Colonic mucosa (tissue), 4 donors: ENCODE measurements at regions not wholly inside any gene's neighbourhood (a gene's known extent, or its start where the extent isn't known, plus 50 kb on each side); places are given as distances from the start of the nearest gene placed in this dataset.

Experiments
- DNase-seq: peaks from one replicate; pipeline ENCODE4 v3.0.0-alpha.2; 2020
- H3K27ac ChIP-seq: fragments of 200-600 bp; one replicate; pipeline ENCODE4 v1.8.0; 2021
- H3K27me3 ChIP-seq: fragments of 200-600 bp; one replicate; pipeline ENCODE4 v1.8.0; 2021
- H3K36me3 ChIP-seq: fragments of 200-600 bp; one replicate; pipeline ENCODE4 v1.8.0; 2021
- H3K4me1 ChIP-seq: fragments of 200-600 bp; one replicate; pipeline ENCODE4 v1.8.0; 2021; ENCODE audit warnings: mild to moderate bottlenecking
- H3K4me3 ChIP-seq: fragments of 200-600 bp; one replicate; pipeline ENCODE4 v1.8.0; 2021
- H3K9ac ChIP-seq, 2 donors: one replicate each; pipeline ENCODE4 v1.7.0; 2013; ENCODE audit warnings: control low read depth in 2 of 2, low read depth in 2 of 2, low read length in 2 of 2
- H3K9me3 ChIP-seq: fragments of 200-600 bp; one replicate; pipeline ENCODE4 v1.8.0; 2021
- CTCF ChIP-seq: fragments of 200-600 bp; IDR thresholded peaks from one replicate; pipeline ENCODE4 v1.8.0; 2022; ENCODE audit warnings: antibody characterized with exemption, mild to moderate bottlenecking
- intact Hi-C: fragments of 100-400 bp; cut with DNase I; formaldehyde crosslinking; loops from one replicate; pipeline ENCODE4 v1.14.1; 2022
- donor health status: healthy.
- donor health status: DM: no; HTN: no; CAD: no.
- donor health status: DM: no; HTN: no; CAD: no.

GRCh38 chr6:164169355-164169754, 754.8 kb downstream of the QKI start:
- TF ChIP-seq CTCF, result no peak
- Histone ChIP-seq H3K9me3 (no peaks in the 10 kb centered on the region), H3K27ac (no peak overlapping the region), H3K36me3 (no peaks in the 10 kb centered on the region), H3K27me3 (no peaks in the 10 kb centered on the region), H3K9ac (no peak overlapping the region), H3K4me3 (no peak overlapping the region), H3K4me1 (no peaks in the 10 kb centered on the region)
- intact Hi-C loops, result no loop called here
- no peak for DNase-seq

- H3K9ac ChIP-seq, result no peak overlapping the region
- no peak overlapping the region for H3K4me3 ChIP-seq
- H3K36me3 ChIP-seq, result no peaks in the 10 kb centered on the region
- intact Hi-C loops, result no loop called here
- no peaks in the 10 kb centered on the region for H3K27me3 ChIP-seq
- no peak for TF ChIP-seq CTCF
- H3K27ac ChIP-seq, result no peak overlapping the region
- H3K4me1 ChIP-seq, result no peaks in the 10 kb centered on the region
- no peaks in the 10 kb centered on the region for H3K9me3 ChIP-seq
- no peak for DNase-seq
Measured at GRCh38 chr6:164168595-164168994, 754.1 kb downstream of the QKI start.

GRCh38 chr6:164167873-164168405, 753.4 kb downstream of the QKI start:
- Histone ChIP-seq H3K4me3 (no peak overlapping the region), H3K36me3 (no peaks in the 10 kb centered on the region), H3K9me3 (no peaks in the 10 kb centered on the region), H3K27ac (no peak overlapping the region), H3K9ac (no peak overlapping the region), H3K27me3 (no peaks in the 10 kb centered on the region), H3K4me1 (no peaks in the 10 kb centered on the region)
- intact Hi-C loops, result no loop called here
- no peak for DNase-seq
- no peak for TF ChIP-seq CTCF

GRCh38 chr6:164166996-164167395, 752.5 kb downstream of the QKI start:
- Histone ChIP-seq H3K4me3 (no peak overlapping the region), H3K9me3 (no peaks in the 10 kb centered on the region), H3K9ac (no peak overlapping the region), H3K36me3 (no peaks in the 10 kb centered on the region), H3K4me1 (no peaks in the 10 kb centered on the region), H3K27ac (no peak overlapping the region), H3K27me3 (no peaks in the 10 kb centered on the region)
- intact Hi-C loops, result no loop called here
- TF ChIP-seq CTCF, result no peak
- no peak for DNase-seq

- H3K9ac ChIP-seq, result no peak overlapping the region
- no peak overlapping the region for H3K27ac ChIP-seq
- H3K36me3 ChIP-seq, result no peaks in the 10 kb centered on the region
- H3K9me3 ChIP-seq, result no peaks in the 10 kb centered on the region
- H3K4me3 ChIP-seq, result no peak overlapping the region
- no peaks in the 10 kb centered on the region for H3K27me3 ChIP-seq
- no peaks in the 10 kb centered on the region for H3K4me1 ChIP-seq
- DNase-seq, result no peak
- TF ChIP-seq CTCF, result no peak
- intact Hi-C loops, result no loop called here
Measured at GRCh38 chr6:164166515-164166914, 752.0 kb downstream of the QKI start.

GRCh38 chr6:164164876-164165275, 750.4 kb downstream of the QKI start:
- no peak for TF ChIP-seq CTCF
- Histone ChIP-seq H3K9ac (no peak overlapping the region), H3K36me3 (no peaks in the 10 kb centered on the region), H3K27ac (no peak overlapping the region), H3K4me1 (no peaks in the 10 kb centered on the region), H3K27me3 (no peaks in the 10 kb centered on the region), H3K4me3 (no peak overlapping the region), H3K9me3 (no peaks in the 10 kb centered on the region)
- no peak for DNase-seq
- intact Hi-C loops, result no loop called here
